ENCODE measurements at regions not wholly inside any gene's neighbourhood (a gene's known extent, or its start where the extent isn't known, plus 50 kb on each side); places are given as distances from the start of the nearest gene placed in this dataset.

DNA sequence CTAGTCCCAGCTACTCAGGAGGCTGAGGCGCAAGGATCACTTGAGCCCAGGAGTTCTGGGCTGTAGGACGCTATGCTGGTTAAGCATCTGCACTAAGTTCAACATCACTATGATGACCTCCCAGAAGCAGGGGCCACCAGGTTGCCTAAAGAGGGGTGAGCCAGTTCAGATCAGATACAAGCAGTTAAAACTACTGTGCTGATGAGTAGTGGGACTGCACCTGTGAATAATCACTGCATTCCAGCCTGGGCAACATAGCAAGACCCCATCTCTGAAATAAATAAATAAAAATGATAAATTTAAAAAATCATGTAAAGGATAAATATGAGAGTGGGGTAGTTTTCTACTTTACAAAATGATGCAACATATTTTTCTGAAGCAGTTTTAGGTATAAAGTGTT lies 106.5 kb downstream of the TMEM170B start:
- TF ChIP-seq, protein P1, sequence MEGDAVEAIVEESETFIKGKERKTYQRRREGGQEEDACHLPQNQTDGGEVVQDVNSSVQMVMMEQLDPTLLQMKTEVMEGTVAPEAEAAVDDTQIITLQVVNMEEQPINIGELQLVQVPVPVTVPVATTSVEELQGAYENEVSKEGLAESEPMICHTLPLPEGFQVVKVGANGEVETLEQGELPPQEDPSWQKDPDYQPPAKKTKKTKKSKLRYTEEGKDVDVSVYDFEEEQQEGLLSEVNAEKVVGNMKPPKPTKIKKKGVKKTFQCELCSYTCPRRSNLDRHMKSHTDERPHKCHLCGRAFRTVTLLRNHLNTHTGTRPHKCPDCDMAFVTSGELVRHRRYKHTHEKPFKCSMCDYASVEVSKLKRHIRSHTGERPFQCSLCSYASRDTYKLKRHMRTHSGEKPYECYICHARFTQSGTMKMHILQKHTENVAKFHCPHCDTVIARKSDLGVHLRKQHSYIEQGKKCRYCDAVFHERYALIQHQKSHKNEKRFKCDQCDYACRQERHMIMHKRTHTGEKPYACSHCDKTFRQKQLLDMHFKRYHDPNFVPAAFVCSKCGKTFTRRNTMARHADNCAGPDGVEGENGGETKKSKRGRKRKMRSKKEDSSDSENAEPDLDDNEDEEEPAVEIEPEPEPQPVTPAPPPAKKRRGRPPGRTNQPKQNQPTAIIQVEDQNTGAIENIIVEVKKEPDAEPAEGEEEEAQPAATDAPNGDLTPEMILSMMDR (IDR thresholded peaks at IDR 0.05): no peak
- Histone ChIP-seq H3K27ac (no peak overlapping the region), H3K4me3 (no peak overlapping the region)
- no peak for DNase-seq (ENCODE audit: low spot score)

DNA sequence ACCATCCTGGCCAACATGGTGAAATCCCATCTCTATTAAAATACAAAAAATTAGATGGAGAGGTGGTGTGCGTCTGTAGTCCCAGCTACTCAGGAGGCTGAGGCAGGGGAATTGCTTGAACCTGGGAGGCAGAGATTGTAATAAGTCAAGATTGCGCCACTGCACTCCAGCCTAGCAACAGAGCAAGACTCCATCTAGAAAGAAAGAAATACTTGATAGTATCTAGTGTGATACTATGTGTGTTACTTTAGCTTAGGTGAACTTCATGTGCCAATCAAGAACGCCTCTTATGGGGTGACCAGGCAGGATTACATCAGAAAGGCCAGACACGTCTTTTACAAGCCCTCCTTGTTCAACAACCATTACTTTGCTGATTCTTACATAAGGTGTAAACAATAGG lies 107.1 kb downstream of the TMEM170B start:
- Histone ChIP-seq H3K27ac (no peak overlapping the region), H3K4me3 (no peak overlapping the region)
- TF ChIP-seq, protein P1 (IDR thresholded peaks at IDR 0.05): no peak
- no peak for DNase-seq (ENCODE audit: low spot score)

DNA sequence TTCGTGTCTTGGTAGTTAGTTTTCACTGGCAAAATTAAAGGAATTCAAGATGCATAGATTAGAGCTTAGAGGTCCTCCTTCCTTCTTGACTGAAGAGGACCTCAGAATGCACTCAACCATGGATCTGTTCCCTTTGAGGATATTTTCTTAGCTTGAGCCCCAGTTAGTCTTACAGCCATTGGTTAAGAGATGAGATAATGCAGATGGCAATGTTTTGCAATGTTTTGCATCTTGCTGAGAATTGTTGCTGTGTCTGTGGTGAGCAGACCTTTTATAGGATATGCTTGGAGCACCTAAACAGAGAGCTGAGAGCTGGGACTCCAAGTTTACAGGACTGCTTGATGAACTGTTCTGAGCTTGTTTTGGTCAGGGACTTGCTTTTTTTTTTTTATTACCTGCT lies 107.5 kb downstream of the TMEM170B start:
- H3K27ac ChIP-seq: no peak overlapping the region
- TF ChIP-seq, protein P1 (IDR thresholded peaks at IDR 0.05): no peak
- no peak overlapping the region for H3K4me3 ChIP-seq
- no peak for DNase-seq (ENCODE audit: low spot score)

DNA sequence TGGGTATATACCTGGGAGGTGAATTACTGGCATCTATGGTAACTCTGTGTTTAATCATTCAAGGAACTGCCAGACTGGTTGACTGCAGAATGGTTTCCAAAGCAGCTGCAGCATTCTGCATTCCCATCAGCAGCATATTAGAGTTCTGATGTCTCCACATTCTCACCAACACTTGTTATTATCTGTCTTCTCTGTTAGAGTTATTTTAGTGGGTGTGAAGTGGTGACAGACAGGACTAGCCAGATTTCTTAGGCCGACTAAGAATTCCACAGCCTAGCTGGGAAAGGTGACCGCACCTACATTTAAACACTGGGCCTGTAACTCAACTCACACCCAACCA lies 110.9 kb downstream of the TMEM170B start:
- TF ChIP-seq, protein P1 (IDR thresholded peaks at IDR 0.05): no peak
- no peak for DNase-seq (ENCODE audit: low spot score)
- Histone ChIP-seq H3K27ac (no peak overlapping the region), H3K4me3 (no peak overlapping the region)

DNA sequence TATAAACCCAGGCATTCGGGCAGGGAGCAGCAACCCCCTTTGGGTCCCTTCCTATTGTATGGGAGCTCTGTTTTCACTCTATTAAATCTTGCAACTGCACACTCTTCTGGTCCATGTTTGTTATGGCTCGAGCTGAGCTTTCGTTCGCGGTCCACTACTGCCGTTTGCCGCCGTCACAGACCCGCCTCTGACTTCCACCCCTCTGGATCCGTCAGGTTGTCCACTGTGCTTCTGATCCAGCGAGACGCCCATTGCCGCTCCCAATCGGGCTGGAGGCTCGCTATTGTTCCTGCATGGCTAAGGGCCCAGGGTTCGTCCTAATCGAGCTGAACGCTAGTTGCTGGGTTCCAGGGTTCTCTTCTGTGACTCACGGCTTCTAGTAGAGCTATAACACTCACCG lies 111.3 kb downstream of the TMEM170B start:
- Histone ChIP-seq H3K27ac (no peak overlapping the region), H3K4me3 (no peak overlapping the region)
- no peak for DNase-seq (ENCODE audit: low spot score)
- TF ChIP-seq, protein P1 (IDR thresholded peaks at IDR 0.05): no peak

DNA sequence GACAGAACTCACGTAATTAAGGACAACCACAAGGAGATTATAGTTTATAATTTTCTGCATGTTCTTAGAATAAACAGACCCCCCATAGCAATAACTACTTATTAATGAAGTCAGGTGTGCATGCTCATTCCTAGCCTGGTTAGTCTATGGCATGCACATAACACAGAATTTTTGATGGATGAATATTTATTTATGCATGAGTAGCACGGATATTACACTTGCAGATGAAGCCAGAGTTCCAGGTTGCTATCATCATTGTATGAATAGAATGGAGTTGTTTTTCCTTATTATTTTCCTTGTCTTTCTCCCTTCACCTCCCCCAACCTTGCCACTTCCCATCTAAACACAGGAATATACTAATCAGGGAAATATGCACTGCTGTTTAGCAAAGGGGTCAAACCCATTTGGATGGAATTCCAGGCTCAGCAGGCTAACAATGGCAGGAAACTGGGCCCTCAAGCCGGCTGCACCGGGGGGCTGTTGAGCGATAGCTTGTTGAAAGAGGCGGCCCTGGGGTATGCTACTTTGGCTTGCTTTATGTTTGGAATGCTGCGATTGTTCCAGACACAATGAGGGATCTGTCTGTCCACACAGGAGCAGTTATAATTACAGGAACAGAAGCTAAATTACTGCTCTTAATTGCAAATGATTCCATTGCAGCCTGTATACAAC lies 112.6 kb downstream of the TMEM170B start:
- no peak for DNase-seq (ENCODE audit: low spot score)
- no peak overlapping the region for H3K27ac ChIP-seq
- TF ChIP-seq, protein P1 (IDR thresholded peaks at IDR 0.05): no peak
- H3K4me3 ChIP-seq: no peak overlapping the region

DNA sequence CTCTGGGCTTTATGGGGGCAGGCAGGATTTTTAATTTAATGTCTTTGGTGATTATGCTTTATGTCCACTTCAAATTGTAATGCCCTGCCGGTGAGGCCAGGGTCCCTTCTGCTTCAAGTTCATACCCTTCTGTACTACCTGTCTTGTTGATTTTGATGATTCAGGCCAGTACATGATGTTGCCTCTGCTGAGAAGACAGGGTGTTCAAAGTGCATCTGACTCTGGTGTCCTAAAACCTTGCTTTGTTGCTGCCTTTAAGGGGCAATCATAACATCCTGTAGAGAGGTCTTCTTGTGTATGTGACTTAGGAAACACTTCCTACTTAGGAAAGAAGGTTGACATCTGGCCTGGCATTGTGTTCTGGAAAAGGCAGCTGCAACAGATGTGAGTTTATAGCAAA lies 113.2 kb downstream of the TMEM170B start:
- no peak overlapping the region for H3K4me3 ChIP-seq
- no peak overlapping the region for H3K27ac ChIP-seq
- no peak for DNase-seq (ENCODE audit: low spot score)
- TF ChIP-seq, protein P1 (IDR thresholded peaks at IDR 0.05): no peak
